Tibial nerve (tissue), 4 donors: ENCODE measurements at regions not wholly inside any gene's neighbourhood (a gene's known extent, or its start where the extent isn't known, plus 50 kb on each side); places are given as distances from the start of the nearest gene placed in this dataset.
"Not testable (repeated sequence)": the region's sequence is repeated elsewhere in the genome, so short reads cannot be mapped to it uniquely, and the experiment has no call there.

Source experiments
- DNase-seq, 2 donors: peaks; one replicate each; pipeline ENCODE4 v3.0.0-alpha.2; 2019; ENCODE audit warnings: low spot score in 2 of 2
- H3K27ac ChIP-seq, 4 donors: fragments of 200-600 bp; sonication (generic) in 3 of 4; one replicate each; pipeline ENCODE4 v1.5.1; 2017 to 2019; ENCODE audit warnings: mild to moderate bottlenecking in 1 of 4
- H3K27me3 ChIP-seq, 2 donors: fragments of 200-600 bp; sonication (generic) in 1 of 2; one replicate each; pipeline versions ENCODE4 v1.5.1 to v1.6.0; 2017 to 2019
- H3K36me3 ChIP-seq, 3 donors: fragments of 200-600 bp; sonication (generic); one replicate each; pipeline ENCODE4 v1.5.1; 2018 to 2019
- H3K4me1 ChIP-seq, 4 donors: fragments of 200-600 bp; sonication (generic) in 3 of 4; one replicate each; pipeline ENCODE4 v1.5.1; 2017 to 2019
- H3K4me3 ChIP-seq, 4 donors: fragments of 200-600 bp; sonication (generic) in 3 of 4; one replicate each; pipeline ENCODE4 v1.5.1; 2017 to 2019; ENCODE audit warnings: mild to moderate bottlenecking in 1 of 4, moderate library complexity in 1 of 4
- H3K9me3 ChIP-seq, 4 donors: fragments of 200-600 bp; sonication (generic) in 3 of 4; one replicate each; pipeline ENCODE4 v1.5.1; 2017 to 2019
- EP300 ChIP-seq, 2 donors: sonication (generic); formaldehyde crosslinking; IDR thresholded peaks; one replicate each; pipeline ENCODE4 v1.6.1; 2017; ENCODE audit warnings: antibody characterized with exemption in 2 of 2, mild to moderate bottlenecking in 1 of 2
- POLR2A ChIP-seq, 2 donors: fragments of 450-650 bp; IDR thresholded peaks; one replicate each; pipeline ENCODE4 v1.6.1; 2017; ENCODE audit warnings: antibody characterized with exemption in 2 of 2, mild to moderate bottlenecking in 2 of 2, moderate library complexity in 2 of 2
- WGBS, 2 donors: methylation state at CpG; one replicate each; pipeline ENCODE4 v1.1.5; 2018; 5-methylcytosine and 5-hydroxymethylcytosine counted together
- TF ChIP-seq, protein P1 (sequence below), 5 experiments: fragments of 200-600 bp in 3 of 5; fragments of 450-650 bp in 2 of 5; sonication (generic) in 3 of 5; IDR thresholded peaks; one replicate each; pipeline ENCODE4 v1.5.1; 2016 to 2019; ENCODE audit warnings: antibody characterized with exemption in 5 of 5, mild to moderate bottlenecking in 3 of 5, moderate library complexity in 2 of 5

GRCh38 chr1:199837321-199837720 lies 190.2 kb upstream of the NR5A2 start:
- H3K9me3 ChIP-seq = peaks cover 0 to 10% (median 0%) of the 10 kb centered on the region in 4 donors
- H3K4me3 ChIP-seq = no peak overlapping the region
- no peaks in the 10 kb centered on the region for H3K27me3 ChIP-seq
- no peak overlapping the region for H3K27ac ChIP-seq
- 67 to 71% methylated on average over 1 of the region's 1 CpG for WGBS, 2 donors
- DNase-seq = no peak
- H3K4me1 ChIP-seq = no peaks in the 10 kb centered on the region
- no peak for TF ChIP-seq POLR2A (IDR thresholded peaks at IDR 0.05)
- TF ChIP-seq EP300 (IDR thresholded peaks at IDR 0.05) = no peak
- TF ChIP-seq, protein P1, sequence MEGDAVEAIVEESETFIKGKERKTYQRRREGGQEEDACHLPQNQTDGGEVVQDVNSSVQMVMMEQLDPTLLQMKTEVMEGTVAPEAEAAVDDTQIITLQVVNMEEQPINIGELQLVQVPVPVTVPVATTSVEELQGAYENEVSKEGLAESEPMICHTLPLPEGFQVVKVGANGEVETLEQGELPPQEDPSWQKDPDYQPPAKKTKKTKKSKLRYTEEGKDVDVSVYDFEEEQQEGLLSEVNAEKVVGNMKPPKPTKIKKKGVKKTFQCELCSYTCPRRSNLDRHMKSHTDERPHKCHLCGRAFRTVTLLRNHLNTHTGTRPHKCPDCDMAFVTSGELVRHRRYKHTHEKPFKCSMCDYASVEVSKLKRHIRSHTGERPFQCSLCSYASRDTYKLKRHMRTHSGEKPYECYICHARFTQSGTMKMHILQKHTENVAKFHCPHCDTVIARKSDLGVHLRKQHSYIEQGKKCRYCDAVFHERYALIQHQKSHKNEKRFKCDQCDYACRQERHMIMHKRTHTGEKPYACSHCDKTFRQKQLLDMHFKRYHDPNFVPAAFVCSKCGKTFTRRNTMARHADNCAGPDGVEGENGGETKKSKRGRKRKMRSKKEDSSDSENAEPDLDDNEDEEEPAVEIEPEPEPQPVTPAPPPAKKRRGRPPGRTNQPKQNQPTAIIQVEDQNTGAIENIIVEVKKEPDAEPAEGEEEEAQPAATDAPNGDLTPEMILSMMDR (IDR thresholded peaks at IDR 0.05) = no peak
- no peaks in the 10 kb centered on the region for H3K36me3 ChIP-seq

DNA sequence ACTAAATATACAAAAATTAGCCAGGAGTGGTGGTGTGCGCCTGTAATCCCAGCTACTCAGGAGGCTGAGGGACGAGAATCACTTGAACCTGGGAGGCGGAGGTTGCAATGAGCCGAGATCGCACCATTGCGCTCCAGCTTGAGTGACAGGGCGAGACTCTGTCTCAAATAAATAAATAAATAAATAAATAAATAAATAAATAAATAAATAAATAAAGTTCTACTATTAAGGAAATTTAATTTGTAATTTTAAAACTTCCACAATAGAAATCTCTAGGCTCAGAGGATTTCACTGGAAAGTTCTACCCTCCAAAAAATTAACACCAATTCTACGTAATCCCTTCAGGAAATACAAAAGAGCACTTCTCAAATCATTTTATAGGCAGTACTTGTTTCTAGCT lies 187.9 kb upstream of the NR5A2 start:
- 95 to 97% methylated on average over 8 of the region's 8 CpGs for WGBS, 2 donors

GRCh38 chr1:199843096-199843495 lies 184.4 kb upstream of the NR5A2 start:
- not testable (repeated sequence) for DNase-seq, H3K27me3 ChIP-seq, H3K9me3 ChIP-seq, H3K27ac ChIP-seq, H3K36me3 ChIP-seq, H3K4me1 ChIP-seq, H3K4me3 ChIP-seq
- WGBS, 2 donors = 98 to 100% methylated on average over 2 of the region's 2 CpGs

More for the DNA sequence above, 187.9 kb upstream of the NR5A2 start:
- not testable (repeated sequence) for DNase-seq, H3K4me3 ChIP-seq, H3K27me3 ChIP-seq, H3K27ac ChIP-seq, H3K4me1 ChIP-seq, H3K36me3 ChIP-seq
- peaks cover 0 to 10% (median 0%) of the 10 kb centered on the region in 4 donors for H3K9me3 ChIP-seq

DNA sequence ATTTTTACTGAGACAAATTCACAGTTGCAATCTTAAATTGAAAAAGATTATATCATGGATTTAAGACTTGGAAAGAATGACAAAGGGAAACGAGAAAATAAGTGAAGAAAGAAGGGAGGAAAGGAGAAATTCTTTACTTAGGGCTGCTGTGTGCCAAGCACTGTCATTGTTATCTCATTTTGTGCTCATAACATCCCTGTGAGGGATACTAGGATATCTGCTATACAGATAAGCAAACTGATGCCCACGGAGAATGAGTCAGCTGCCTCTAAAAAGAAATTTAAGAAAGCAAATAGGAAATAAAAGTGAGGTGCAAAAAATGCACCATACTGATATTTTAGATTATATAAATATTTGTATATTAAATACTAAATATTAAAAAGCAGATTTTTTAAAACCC lies 183.6 kb upstream of the NR5A2 start:
- no peaks in the 10 kb centered on the region for H3K36me3 ChIP-seq
- WGBS, 2 donors = 40 to 43% methylated on average over 2 of the region's 2 CpGs
- no peaks in the 10 kb centered on the region for H3K27me3 ChIP-seq
- no peak for DNase-seq
- no peak overlapping the region for H3K4me3 ChIP-seq
- TF ChIP-seq EP300 (IDR thresholded peaks at IDR 0.05) (no peak), POLR2A (IDR thresholded peaks at IDR 0.05) (no peak)
- TF ChIP-seq, protein P1 (IDR thresholded peaks at IDR 0.05) = no peak
- H3K9me3 ChIP-seq = no peaks in the 10 kb centered on the region
- no peaks in the 10 kb centered on the region for H3K4me1 ChIP-seq
- no peak overlapping the region for H3K27ac ChIP-seq

GRCh38 chr1:199847021-199847420 lies 180.5 kb upstream of the NR5A2 start:
- 86 to 93% methylated on average over 8 of the region's 8 CpGs for WGBS, 2 donors
- H3K27ac ChIP-seq = no peak overlapping the region
- no peaks in the 10 kb centered on the region for H3K4me1 ChIP-seq
- TF ChIP-seq, protein P1 (IDR thresholded peaks at IDR 0.05) = no peak
- TF ChIP-seq POLR2A (IDR thresholded peaks at IDR 0.05) (no peak), EP300 (IDR thresholded peaks at IDR 0.05) (no peak)
- no peaks in the 10 kb centered on the region for H3K36me3 ChIP-seq
- no peak overlapping the region for H3K4me3 ChIP-seq
- no peaks in the 10 kb centered on the region for H3K9me3 ChIP-seq
- no peaks in the 10 kb centered on the region for H3K27me3 ChIP-seq
- DNase-seq = no peak

DNA sequence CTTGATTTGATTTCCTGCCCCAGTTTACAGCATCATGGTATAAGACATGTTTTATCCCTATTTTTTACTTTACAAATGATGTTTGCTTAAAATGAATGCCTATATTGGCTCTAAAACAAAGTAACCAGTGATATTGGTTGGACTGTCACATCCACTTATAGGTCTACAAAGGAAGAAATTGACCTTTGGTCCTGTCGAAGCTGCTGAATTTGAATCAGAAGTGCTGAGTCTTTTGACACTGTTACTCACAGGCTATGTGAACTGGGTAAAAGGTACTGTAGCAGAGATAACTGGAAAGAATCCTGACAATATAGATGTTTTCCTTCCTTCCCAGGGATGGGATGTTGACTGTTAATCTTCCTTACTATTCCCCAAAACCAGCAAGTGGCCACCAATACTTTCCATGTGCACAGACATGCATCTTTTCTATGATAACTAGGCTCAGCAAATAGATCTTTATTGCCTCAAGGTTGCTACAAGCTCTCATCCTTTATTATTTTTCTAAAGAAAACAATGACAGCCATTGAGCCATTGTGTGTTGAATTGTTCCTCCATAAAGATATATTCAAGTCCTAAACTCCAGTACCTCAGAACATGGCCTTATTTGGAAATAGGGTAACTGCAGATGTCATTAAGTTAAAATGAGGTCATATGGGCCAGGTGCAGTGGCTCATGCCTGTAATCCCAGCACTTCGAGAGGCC lies 175.9 kb upstream of the NR5A2 start:
- Histone ChIP-seq H3K36me3 (no peaks in the 10 kb centered on the region), H3K4me3 (no peak overlapping the region), H3K27ac (no peak overlapping the region), H3K9me3 (no peaks in the 10 kb centered on the region), H3K4me1 (no peaks in the 10 kb centered on the region), H3K27me3 (no peaks in the 10 kb centered on the region)
- WGBS, 2 donors = 61 to 64% methylated on average over 2 of the region's 2 CpGs
- DNase-seq = no peak
- TF ChIP-seq, protein P1 (IDR thresholded peaks at IDR 0.05) = no peak
- TF ChIP-seq EP300 (IDR thresholded peaks at IDR 0.05) = no peak
